GM21360 (cell line): ENCODE measurements at regions not wholly inside any gene's neighbourhood (a gene's known extent, or its start where the extent isn't known, plus 50 kb on each side); places are given as distances from the start of the nearest gene placed in this dataset.
A peak's percentile ranks its signal among the peaks of the same experiment; 100 is the strongest.
"Not testable (repeated sequence)": the region's sequence is repeated elsewhere in the genome, so short reads cannot be mapped to it uniquely, and the experiment has no call there.

Experiments used
- ATAC-seq: cut with Tn5 transposase; IDR thresholded peaks from one replicate; pipeline ENCODE4 v1.9.1; 2021; ENCODE audit warnings: mild to moderate bottlenecking, moderate library complexity; ENCODE audit not compliant: unreplicated experiment

DNA sequence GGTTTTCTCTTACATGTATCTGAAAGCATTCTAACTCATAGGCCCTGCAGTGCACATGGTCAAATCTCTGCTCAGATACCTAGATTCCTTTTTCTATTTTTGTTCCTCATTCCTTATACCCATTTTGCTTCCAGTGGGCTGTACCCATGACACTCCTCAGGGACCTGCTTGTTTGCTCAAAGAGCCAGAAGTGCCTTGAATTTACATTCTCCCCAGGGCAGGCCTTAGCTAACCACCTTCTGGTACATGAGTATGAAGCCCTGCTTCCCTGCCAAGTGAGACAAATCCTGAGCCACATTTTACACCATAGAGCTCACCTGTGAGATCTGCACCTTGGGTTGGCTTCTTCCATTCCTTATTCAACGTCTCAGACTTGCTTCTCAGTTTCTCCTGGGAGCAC, 326.6 kb upstream of the SASH1 start:
- no peak for ATAC-seq

DNA sequence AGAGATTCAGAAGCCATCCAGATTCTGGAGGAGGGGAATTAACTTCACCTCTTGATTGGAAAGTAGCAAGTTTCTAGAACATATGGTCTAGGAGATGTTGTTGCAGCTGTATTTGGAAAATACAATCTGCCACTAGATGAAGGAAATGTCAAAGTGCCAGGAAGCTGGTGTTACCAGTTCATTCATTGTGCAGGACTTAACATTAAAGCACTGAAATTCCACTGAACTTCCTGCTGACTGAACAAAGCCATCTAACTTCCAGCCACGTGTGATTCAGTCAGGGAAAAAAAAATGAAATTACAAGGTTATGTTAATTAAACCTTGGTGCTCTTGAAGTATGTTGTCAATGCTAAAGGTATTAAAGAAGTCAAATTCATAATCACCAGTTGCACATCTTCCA, 321.5 kb upstream of the SASH1 start:
- ATAC-seq = no peak

- ATAC-seq = no peak
Measured at GRCh38 chr6:148021699-148022098, 320.9 kb upstream of the SASH1 start.

DNA sequence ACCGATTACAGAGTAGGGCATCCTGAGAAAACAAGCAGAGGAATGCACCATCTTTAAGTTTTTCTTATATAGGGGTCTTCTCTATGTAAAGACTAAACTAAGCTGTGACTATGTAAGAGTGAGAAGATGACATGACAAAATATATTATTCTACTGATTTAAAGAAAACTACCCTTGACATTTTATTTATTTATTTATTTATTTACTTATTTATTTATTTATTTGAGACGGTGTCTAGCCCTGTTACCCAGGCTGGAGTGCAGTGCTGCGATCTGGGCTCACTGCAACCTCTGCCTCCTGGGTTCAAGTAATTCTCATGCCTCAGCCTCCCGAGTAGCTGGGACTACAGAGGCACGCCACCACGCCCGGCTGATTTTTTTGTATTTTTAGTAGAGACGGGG, 320.4 kb upstream of the SASH1 start:
- not testable (repeated sequence) for ATAC-seq

DNA sequence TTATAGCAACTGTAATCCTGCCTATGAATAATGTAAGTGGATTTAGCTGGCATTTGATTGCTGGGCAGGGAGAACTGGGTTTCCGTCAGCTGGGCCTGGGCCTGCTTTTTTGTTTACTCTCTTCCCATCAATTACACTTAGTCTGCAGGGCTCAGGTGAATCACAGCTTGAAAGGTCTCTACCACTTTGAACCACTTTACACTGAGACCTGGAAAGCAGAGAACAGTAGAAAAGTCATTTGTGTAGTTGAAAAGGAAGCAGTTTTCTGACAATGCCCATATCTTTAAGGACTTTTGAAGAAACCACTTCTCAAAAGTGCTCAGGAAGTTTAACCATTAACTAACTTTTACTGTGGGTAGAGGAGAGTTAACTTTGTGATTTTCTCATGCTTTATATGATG, 315.4 kb upstream of the SASH1 start:
- no peak for ATAC-seq

- ATAC-seq = no peak
Measured at GRCh38 chr6:148035806-148036390, 306.7 kb upstream of the SASH1 start.

- ATAC-seq = no peak
Measured at GRCh38 chr6:148037496-148037895, 305.1 kb upstream of the SASH1 start.

GRCh38 chr6:148041546-148041945, 301.1 kb upstream of the SASH1 start:
- no peak for ATAC-seq

GRCh38 chr6:148042536-148042935, 300.1 kb upstream of the SASH1 start:
- no peak for ATAC-seq

- ATAC-seq = no peak
Measured at GRCh38 chr6:148044261-148044751, 298.3 kb upstream of the SASH1 start.

GRCh38 chr6:148044921-148045320, 297.7 kb upstream of the SASH1 start:
- no peak for ATAC-seq

DNA sequence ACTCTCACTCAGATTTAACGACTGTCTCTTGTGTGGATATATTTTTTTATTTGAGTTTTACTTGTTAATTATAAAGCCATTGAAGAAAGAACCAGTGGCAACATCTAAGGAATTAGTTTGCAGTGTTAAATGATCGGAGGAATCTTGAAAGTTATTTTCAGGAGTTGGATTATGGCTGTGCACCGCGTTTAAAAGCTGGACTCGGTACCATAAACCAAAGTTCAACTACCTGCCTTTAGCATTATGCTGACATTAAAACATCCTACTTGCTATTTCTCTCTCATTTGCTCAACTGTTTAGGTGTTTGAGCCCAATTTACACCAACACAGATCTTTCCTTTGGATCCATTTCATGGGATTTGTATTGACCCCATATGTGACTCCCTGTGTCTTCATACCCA, 289.4 kb upstream of the SASH1 start:
- no peak for ATAC-seq

GRCh38 chr6:148053796-148054195, 288.8 kb upstream of the SASH1 start:
- ATAC-seq = no peak

DNA sequence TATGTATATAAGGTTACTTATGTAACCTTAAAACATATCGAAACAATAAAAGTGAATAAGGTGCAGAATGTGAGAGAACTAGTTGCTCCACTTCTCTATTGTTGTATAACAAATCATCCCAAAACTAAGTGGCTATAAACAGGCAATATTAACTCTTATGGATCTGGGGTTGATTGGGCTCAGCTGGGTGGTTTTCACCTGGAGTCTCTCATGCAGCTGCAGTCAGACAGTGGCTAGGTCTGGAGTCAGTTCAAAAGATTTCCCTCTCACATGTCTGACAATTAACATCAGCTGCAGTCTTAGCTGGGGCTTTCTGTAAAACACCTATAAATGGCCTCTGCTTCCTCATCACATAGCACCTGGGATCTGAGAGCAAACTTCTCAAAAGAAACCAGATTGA, 288.4 kb upstream of the SASH1 start:
- ATAC-seq = no peak

DNA sequence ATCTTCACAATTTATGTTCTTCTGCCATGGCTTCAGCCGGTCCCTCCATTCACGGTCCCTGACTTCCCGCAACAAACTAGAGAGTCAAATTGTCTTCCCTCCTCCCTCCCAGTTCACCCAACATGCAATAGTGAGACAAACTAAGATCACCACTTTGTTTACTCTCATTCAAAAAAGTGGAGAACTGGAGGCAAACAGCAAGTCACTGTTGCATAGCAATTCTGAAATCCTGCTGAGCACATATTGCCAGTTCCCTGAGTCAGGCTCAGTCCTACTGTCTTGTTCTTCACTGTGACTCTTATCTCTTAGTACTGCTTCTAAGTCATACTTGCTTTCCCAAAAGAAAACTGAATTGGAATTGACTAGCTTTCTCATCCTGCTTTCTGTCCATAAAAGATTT, 287.2 kb upstream of the SASH1 start:
- ATAC-seq = no peak

GRCh38 chr6:148059869-148060268, 282.8 kb upstream of the SASH1 start:
- ATAC-seq = no peak

- no peak for ATAC-seq
Measured at GRCh38 chr6:148064406-148065134, 278.1 kb upstream of the SASH1 start.

DNA sequence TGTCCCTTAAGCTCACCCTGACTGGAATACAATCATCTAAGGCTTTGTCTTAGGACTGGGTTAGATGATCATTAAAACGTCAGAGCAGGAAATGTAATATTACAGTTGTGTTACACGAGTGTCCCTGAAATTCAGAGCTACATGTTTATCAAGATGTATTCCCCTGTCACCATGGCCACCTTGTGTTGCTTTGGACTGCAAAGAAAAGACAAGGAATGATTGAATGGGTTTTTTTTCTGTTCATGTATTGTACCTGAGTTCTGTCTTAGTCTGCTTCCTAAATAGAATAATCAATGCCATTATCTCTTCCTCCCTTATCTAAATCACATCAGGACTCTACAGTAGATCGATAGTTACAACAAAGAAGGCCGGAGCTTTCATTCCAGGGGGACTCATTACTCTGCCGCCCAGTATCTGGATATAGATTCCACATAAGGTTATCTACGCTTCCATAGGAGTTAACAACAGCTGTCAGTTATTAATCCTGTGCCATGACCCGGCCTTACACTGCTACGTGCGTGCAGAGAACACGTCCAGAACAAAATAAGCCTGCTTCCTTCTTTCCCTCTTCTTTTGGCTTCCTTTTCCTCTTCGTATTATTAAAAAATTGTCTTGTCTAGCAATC, 274.1 kb upstream of the SASH1 start:
- ATAC-seq = no peak

- ATAC-seq = no peak
Measured at GRCh38 chr6:148069256-148069655, 273.4 kb upstream of the SASH1 start.

GRCh38 chr6:148074291-148074690, 268.3 kb upstream of the SASH1 start:
- ATAC-seq = no peak

DNA sequence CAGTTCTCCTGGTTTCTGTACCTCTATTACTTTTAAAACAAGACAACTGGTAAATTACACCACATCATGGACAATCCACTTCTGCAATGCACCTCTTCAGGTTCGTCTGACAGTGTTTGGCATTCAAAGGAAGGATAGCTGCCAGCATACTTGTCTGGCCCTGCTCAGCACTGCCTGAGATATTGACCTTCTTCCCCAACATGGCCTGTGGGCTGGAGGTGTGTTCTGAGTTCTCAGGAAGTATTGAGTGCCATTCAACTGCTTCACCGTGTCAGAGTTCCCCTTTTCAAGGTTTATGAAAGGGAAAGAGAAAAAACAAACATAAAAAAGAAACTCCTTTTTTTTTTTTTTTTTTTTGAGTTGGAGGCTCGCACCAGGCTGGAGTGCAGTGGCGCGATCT, 267.9 kb upstream of the SASH1 start:
- peak; percentile 91 for ATAC-seq

DNA sequence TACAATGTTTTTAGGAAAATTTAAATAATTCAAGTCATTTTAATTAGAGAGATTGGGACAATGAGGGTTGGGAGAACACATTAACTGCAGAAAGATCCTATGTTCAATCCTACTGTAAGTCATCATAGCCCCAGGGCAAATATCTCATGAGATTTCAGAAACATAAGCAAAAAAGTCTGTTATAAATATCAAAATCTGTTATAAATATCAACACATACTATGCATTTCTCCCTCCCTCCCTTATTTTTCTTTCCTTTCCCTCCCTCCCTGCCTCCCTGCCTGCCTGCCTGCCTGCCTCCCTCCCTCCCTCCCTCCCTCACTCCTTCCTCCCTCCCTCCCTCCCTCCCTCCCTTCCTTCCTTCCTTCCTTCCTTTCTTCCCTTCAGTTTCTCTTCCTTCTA, 267.3 kb upstream of the SASH1 start:
- no peak for ATAC-seq
